Gastroesophageal sphincter (tissue), 4 donors: ENCODE measurements at regions not wholly inside any gene's neighbourhood (a gene's known extent, or its start where the extent isn't known, plus 50 kb on each side); places are given as distances from the start of the nearest gene placed in this dataset.

Experiments
- ATAC-seq: fragments of 150-250 bp; one replicate; pipeline ENCODE4 v1.9.1; 2016; ENCODE audit warnings: mild to moderate bottlenecking, moderate library complexity
- H3K27ac ChIP-seq, 4 donors: fragments of 200-600 bp; sonication (generic) in 3 of 4; 1 replicate in 3 of 4; 2 replicates in 1 of 4; pipeline ENCODE4 v1.5.1; 2016 to 2019
- H3K27me3 ChIP-seq: fragments of 200-600 bp; sonication (generic); one replicate; pipeline ENCODE4 v1.5.1; 2019
- H3K36me3 ChIP-seq, 2 donors: fragments of 200-600 bp; sonication (generic); one replicate each; pipeline ENCODE4 v1.5.1; 2019; ENCODE audit warnings: control low read depth in 1 of 2
- H3K4me1 ChIP-seq, 3 donors: fragments of 200-600 bp; sonication (generic); 1 replicate in 2 of 3; 2 replicates in 1 of 3; pipeline ENCODE4 v1.5.1; 2016 to 2019; ENCODE audit warnings: control low read depth in 2 of 3
- H3K4me3 ChIP-seq, 2 donors: fragments of 200-600 bp; sonication (generic); one replicate each; pipeline ENCODE4 v1.5.1; 2019; ENCODE audit warnings: mild to moderate bottlenecking in 1 of 2, moderate library complexity in 1 of 2
- H3K9me3 ChIP-seq, 3 donors: fragments of 200-600 bp; sonication (generic); one replicate each; pipeline ENCODE4 v1.5.1; 2017 to 2019; ENCODE audit warnings: control low read depth in 2 of 3
- EP300 ChIP-seq: sonication (generic); formaldehyde crosslinking; IDR thresholded peaks from one replicate; pipeline ENCODE4 v1.6.1; 2017; ENCODE audit warnings: antibody characterized with exemption, mild to moderate bottlenecking
- POLR2A ChIP-seq, 2 donors: fragments of 450-650 bp; IDR thresholded peaks; one replicate each; pipeline ENCODE4 v1.6.1; 2017; ENCODE audit warnings: antibody characterized with exemption in 2 of 2, mild to moderate bottlenecking in 2 of 2, moderate library complexity in 1 of 2
- POLR2AphosphoS5 ChIP-seq: sonication (generic); formaldehyde crosslinking; IDR thresholded peaks from one replicate; pipeline ENCODE4 v1.6.1; 2017; ENCODE audit warnings: antibody characterized with exemption
- WGBS, 2 donors: methylation state at CpG; one replicate each; pipeline ENCODE4 v1.1.5; 2018; ENCODE audit warnings: low coverage in 1 of 2; 5-methylcytosine and 5-hydroxymethylcytosine counted together
- TF ChIP-seq, protein P1 (sequence below), 4 experiments: fragments of 200-600 bp in 2 of 4; fragments of 450-650 bp in 2 of 4; sonication (generic) in 1 of 4; IDR thresholded peaks; one replicate each; pipeline ENCODE4 v1.5.1; 2017 to 2019; ENCODE audit warnings: antibody characterized with exemption in 4 of 4, mild to moderate bottlenecking in 2 of 4, moderate library complexity in 2 of 4

DNA sequence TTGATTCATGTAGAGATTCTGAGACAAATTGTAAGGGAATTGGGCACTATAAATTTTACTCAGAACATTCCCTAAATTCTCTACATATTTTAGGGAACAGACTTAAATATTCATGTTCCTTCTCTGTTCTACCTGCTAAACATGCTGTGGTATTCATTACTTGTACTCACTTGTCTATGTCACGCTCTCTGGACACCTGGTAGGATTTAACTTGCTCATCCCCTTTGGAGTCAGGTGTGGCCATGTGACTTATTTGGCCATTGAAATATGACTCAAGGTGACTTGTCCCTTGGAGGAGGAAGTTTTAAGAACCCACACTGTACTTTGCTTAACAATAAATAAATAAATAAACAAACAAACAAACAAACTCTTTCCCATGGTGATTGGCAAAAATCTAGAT lies 2258.8 kb upstream of the WWC1 start:
- Histone ChIP-seq H3K27ac (no peak overlapping the region), H3K9me3 (no peaks in the 10 kb centered on the region), H3K27me3 (no peaks in the 10 kb centered on the region), H3K36me3 (no peaks in the 10 kb centered on the region), H3K4me1 (no peaks in the 10 kb centered on the region), H3K4me3 (no peak overlapping the region)
- ATAC-seq: no peak
- 80% methylated on average over 1 of the region's 1 CpG; no CpG with 5 or more reads in 1 of the 2 donors for WGBS, 2 donors
- TF ChIP-seq EP300: no peak
- no peak for TF ChIP-seq POLR2AphosphoS5
- TF ChIP-seq, protein P1, sequence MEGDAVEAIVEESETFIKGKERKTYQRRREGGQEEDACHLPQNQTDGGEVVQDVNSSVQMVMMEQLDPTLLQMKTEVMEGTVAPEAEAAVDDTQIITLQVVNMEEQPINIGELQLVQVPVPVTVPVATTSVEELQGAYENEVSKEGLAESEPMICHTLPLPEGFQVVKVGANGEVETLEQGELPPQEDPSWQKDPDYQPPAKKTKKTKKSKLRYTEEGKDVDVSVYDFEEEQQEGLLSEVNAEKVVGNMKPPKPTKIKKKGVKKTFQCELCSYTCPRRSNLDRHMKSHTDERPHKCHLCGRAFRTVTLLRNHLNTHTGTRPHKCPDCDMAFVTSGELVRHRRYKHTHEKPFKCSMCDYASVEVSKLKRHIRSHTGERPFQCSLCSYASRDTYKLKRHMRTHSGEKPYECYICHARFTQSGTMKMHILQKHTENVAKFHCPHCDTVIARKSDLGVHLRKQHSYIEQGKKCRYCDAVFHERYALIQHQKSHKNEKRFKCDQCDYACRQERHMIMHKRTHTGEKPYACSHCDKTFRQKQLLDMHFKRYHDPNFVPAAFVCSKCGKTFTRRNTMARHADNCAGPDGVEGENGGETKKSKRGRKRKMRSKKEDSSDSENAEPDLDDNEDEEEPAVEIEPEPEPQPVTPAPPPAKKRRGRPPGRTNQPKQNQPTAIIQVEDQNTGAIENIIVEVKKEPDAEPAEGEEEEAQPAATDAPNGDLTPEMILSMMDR (IDR thresholded peaks at IDR 0.05): no peak
- TF ChIP-seq POLR2A (IDR thresholded peaks at IDR 0.05): no peak

DNA sequence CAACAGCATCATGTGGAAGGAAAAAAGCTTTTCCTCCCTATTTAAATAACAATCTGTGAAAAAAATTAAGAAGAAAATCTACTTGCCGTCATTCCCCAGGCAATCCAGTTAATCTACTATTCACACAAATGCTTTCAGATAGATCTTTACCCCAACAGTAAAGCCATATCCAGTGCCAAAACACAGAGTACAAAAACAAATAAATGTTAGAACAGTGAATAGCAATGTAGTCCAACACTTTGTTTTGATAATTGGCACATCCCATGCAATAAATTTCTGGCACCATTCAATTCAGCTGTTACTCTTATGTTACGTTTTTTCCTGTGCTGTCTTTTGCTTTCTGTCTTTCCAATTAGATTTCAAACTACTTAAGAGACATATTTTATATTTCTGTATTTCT lies 2245.5 kb upstream of the WWC1 start:
- no peaks in the 10 kb centered on the region for H3K9me3 ChIP-seq
- no peaks in the 10 kb centered on the region for H3K36me3 ChIP-seq
- no peak for ATAC-seq
- H3K27me3 ChIP-seq: no peaks in the 10 kb centered on the region
- no peaks in the 10 kb centered on the region for H3K4me1 ChIP-seq
- no peak for TF ChIP-seq POLR2A (IDR thresholded peaks at IDR 0.05)
- TF ChIP-seq POLR2AphosphoS5: no peak
- H3K27ac ChIP-seq: no peak overlapping the region
- WGBS, 2 donors: 50 to 71% methylated on average over 2 of the region's 2 CpGs
- no peak overlapping the region for H3K4me3 ChIP-seq

DNA sequence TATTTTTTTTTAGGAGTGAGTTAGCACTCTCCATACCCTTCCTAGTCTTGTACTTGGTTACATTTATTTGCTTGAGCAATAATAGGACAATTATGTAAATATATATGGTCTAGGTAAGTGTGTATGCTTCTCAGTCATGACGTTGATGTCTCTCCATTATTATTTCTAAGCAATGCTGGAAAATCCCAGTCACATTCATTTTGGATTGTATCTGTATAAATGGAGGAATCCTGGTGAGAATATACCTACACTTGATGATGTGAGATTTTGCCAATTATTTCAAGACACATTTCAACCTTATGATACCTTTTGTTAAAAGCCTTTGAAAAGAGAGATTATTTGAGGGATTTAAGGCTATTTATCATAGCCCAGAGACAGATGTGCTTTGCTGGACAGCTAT lies 2244.5 kb upstream of the WWC1 start:
- H3K4me1 ChIP-seq: no peaks in the 10 kb centered on the region
- ATAC-seq: no peak
- no peaks in the 10 kb centered on the region for H3K9me3 ChIP-seq
- no peak overlapping the region for H3K27ac ChIP-seq
- no peak overlapping the region for H3K4me3 ChIP-seq
- H3K36me3 ChIP-seq: no peaks in the 10 kb centered on the region
- no peaks in the 10 kb centered on the region for H3K27me3 ChIP-seq
- TF ChIP-seq POLR2AphosphoS5 (no peak), POLR2A (IDR thresholded peaks at IDR 0.05) (no peak), EP300 (no peak)
- TF ChIP-seq, protein P1 (IDR thresholded peaks at IDR 0.05): no peak
- WGBS, 2 donors: 45 to 67% methylated on average over 1 of the region's 1 CpG

DNA sequence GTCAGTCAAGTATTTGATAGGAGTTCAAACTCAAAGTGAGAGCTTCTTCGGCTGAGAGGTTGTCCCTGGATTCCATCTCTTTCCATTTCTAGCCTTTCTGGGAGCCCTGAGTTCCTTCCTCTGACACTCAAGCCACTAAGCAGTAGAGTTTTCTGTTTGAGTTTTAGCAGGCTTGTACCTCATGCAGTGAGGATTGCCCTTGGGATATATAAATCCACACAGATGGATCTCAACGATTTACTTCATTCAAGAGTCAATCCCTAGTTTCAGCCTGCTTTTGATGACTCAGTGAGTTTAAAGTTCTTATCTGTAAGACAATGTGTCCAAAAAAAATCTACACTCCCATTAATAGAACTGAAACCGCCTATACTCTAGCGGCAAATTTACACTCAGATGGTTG lies 2240.9 kb upstream of the WWC1 start:
- no peak overlapping the region for H3K4me3 ChIP-seq
- H3K27me3 ChIP-seq: peaks cover 1% of the 10 kb centered on the region
- no peak overlapping the region for H3K27ac ChIP-seq
- TF ChIP-seq, protein P1 (IDR thresholded peaks at IDR 0.05): no peak
- TF ChIP-seq EP300 (no peak), POLR2AphosphoS5 (no peak), POLR2A (IDR thresholded peaks at IDR 0.05) (no peak)
- no peaks in the 10 kb centered on the region for H3K36me3 ChIP-seq
- no peaks in the 10 kb centered on the region for H3K4me1 ChIP-seq
- no peak for ATAC-seq
- WGBS, 2 donors: 74 to 77% methylated on average over 4 of the region's 4 CpGs
- H3K9me3 ChIP-seq: no peaks in the 10 kb centered on the region

DNA sequence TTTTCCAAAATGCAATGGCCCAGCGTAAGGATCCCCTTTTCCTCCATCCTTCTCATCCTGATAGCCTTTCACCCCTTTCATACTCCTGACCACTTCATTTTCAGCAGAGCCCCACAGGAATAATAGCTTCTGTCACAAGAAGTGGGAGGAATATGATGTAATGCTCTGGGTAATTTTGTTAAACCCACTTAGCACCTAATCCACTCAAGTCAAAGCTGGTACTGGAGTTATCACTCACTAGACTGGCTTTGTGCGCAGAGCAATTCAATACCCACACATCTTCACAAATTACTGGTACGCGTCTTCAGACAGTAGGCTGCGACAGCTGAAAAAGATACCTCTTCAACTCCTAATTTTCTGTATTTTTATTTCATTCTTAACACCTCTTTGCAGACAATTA lies 2232.8 kb upstream of the WWC1 start:
- WGBS, 2 donors: 89 to 98% methylated on average over 4 to 5 of the region's 5 CpGs
- Histone ChIP-seq H3K9me3 (no peaks in the 10 kb centered on the region), H3K36me3 (no peaks in the 10 kb centered on the region), H3K4me1 (no peaks in the 10 kb centered on the region), H3K4me3 (no peak overlapping the region), H3K27ac (no peak overlapping the region), H3K27me3 (peaks cover 6% of the 10 kb centered on the region)
- no peak for ATAC-seq
- no peak for TF ChIP-seq POLR2A (IDR thresholded peaks at IDR 0.05)
- TF ChIP-seq, protein P1 (IDR thresholded peaks at IDR 0.05): no peak
- TF ChIP-seq EP300: no peak
- no peak for TF ChIP-seq POLR2AphosphoS5

DNA sequence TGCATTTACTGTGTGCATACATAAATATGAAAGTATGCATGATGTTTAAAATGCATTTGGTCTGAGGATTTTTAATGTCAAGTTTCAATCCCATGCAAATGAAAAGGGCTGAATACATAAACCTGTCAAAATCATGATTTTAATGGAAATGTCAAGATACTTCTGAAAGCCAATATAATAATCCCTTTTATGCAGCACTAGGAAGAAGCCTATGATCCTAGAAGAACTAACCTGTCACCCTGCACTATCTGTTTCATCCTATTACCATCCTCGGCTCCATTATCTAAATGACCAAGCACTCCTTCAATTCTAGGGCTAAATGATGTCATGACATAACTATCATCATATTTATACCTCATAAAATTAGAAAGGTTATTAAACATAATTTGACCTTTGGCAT lies 2229.4 kb upstream of the WWC1 start:
- H3K36me3 ChIP-seq: no peaks in the 10 kb centered on the region
- H3K4me1 ChIP-seq: no peaks in the 10 kb centered on the region
- no peak overlapping the region for H3K4me3 ChIP-seq
- WGBS, 2 donors: 62 to 100% methylated on average over 1 of the region's 1 CpG
- no peak for ATAC-seq
- H3K27me3 ChIP-seq: no peaks in the 10 kb centered on the region
- TF ChIP-seq POLR2A (IDR thresholded peaks at IDR 0.05) (no peak), EP300 (no peak), POLR2AphosphoS5 (no peak)
- TF ChIP-seq, protein P1 (IDR thresholded peaks at IDR 0.05): no peak
- no peaks in the 10 kb centered on the region for H3K9me3 ChIP-seq
- no peak overlapping the region for H3K27ac ChIP-seq
